CD14-positive monocyte (primary cell): ENCODE measurements at regions not wholly inside any gene's neighbourhood (a gene's known extent, or its start where the extent isn't known, plus 50 kb on each side); places are given as distances from the start of the nearest gene placed in this dataset.

Source experiments
- DNase-seq, 3 donors: peaks; one replicate each; pipeline ENCODE4 v3.0.0-alpha.2; 2011 to 2022
- H2AFZ ChIP-seq: 2 replicates; pipeline ENCODE4 v1.6.0; 2012; ENCODE audit warnings: mild to moderate bottlenecking, low read depth, low read length, inconsistent platforms; ENCODE audit not compliant: insufficient read depth, poor library complexity, severe bottlenecking
- H3K27ac ChIP-seq, 2 donors: 1 replicate in 1 of 2; 2 replicates in 1 of 2; pipeline ENCODE4 v1.5.1; 2012 to 2013; ENCODE audit warnings: low read length in 2 of 2, control low read depth in 1 of 2, inconsistent platforms in 1 of 2, low read depth in 1 of 2, mild to moderate bottlenecking in 1 of 2
- H3K27me3 ChIP-seq, 2 donors: one replicate each; pipeline versions ENCODE4 v1.6.0 to v1.6.1; 2011 to 2013; ENCODE audit warnings: low read length in 2 of 2; ENCODE audit not compliant: control insufficient read depth in 2 of 2, insufficient read depth in 2 of 2
- H3K36me3 ChIP-seq, 2 donors: replicated peaks in 1 of 2; 1 replicate in 1 of 2; 2 replicates in 1 of 2; pipeline versions ENCODE4 v1.5.1 to v1.6.1; 2012 to 2013; ENCODE audit warnings: low read length in 2 of 2, control low read depth in 1 of 2, inconsistent platforms in 1 of 2, mild to moderate bottlenecking in 1 of 2; ENCODE audit not compliant: insufficient read depth in 2 of 2, control insufficient read depth in 1 of 2
- H3K4me1 ChIP-seq, 2 donors: 1 replicate in 1 of 2; 2 replicates in 1 of 2; pipeline versions ENCODE4 v1.5.1 to v1.6.1; 2012 to 2013; ENCODE audit warnings: low read length in 2 of 2, control low read depth in 1 of 2, inconsistent platforms in 1 of 2, mild to moderate bottlenecking in 1 of 2, moderate library complexity in 1 of 2; ENCODE audit not compliant: insufficient read depth in 2 of 2, control insufficient read depth in 1 of 2
- H3K4me2 ChIP-seq: replicated peaks from 2 replicates; pipeline ENCODE3; 2012; ENCODE audit warnings: low read length, moderate library complexity, mild to moderate bottlenecking; ENCODE audit not compliant: poor library complexity, severe bottlenecking; ENCODE audit errors: extremely low read depth
- H3K4me3 ChIP-seq, 3 experiments: fragments of 200-600 bp in 1 of 3; sonication (generic) in 1 of 3; replicated peaks in 1 of 3; 1 replicate in 2 of 3; 2 replicates in 1 of 3; pipeline ENCODE4 v1.5.1; 2011 to 2013; ENCODE audit warnings: low read length in 3 of 3, mild to moderate bottlenecking in 3 of 3, control low read depth in 2 of 3, low read depth in 2 of 3, inconsistent platforms in 1 of 3, moderate library complexity in 1 of 3
- H3K79me2 ChIP-seq: 2 replicates; pipeline ENCODE4 v1.6.0; 2012; ENCODE audit warnings: mild to moderate bottlenecking, control low read depth, inconsistent platforms, low read length, moderate library complexity; ENCODE audit not compliant: insufficient read depth
- H3K9ac ChIP-seq: 2 replicates; pipeline ENCODE4 v1.6.0; 2017; ENCODE audit warnings: low read length, mild to moderate bottlenecking; ENCODE audit not compliant: insufficient read depth, poor library complexity, severe bottlenecking
- H3K9me3 ChIP-seq, 2 donors: replicated peaks in 1 of 2; 1 replicate in 1 of 2; 2 replicates in 1 of 2; pipeline versions ENCODE4 v1.5.1 to v1.6.1; 2012 to 2013; ENCODE audit warnings: low read length in 2 of 2, control low read depth in 1 of 2; ENCODE audit not compliant: control insufficient read depth in 1 of 2, insufficient read depth in 1 of 2
- H4K20me1 ChIP-seq: 2 replicates; pipeline ENCODE4 v1.6.0; 2012; ENCODE audit warnings: mild to moderate bottlenecking, low read length, control low read depth, moderate library complexity; ENCODE audit not compliant: insufficient read depth
- H3K27ac Mint-ChIP-seq, 7 donors: one replicate each; pipeline ENCODE4 v1.8.0; 2020; ENCODE audit warnings: mild to moderate bottlenecking in 7 of 7, mixed read lengths in 7 of 7, moderate library complexity in 6 of 7, inconsistent platforms in 2 of 7
- H3K27me3 Mint-ChIP-seq, 3 donors: one replicate each; pipeline ENCODE4 v1.8.0; 2021 to 2022; ENCODE audit warnings: low read depth in 3 of 3, mild to moderate bottlenecking in 3 of 3, mixed read lengths in 3 of 3, moderate library complexity in 3 of 3, inconsistent platforms in 1 of 3
- H3K36me3 Mint-ChIP-seq, 2 donors: one replicate each; pipeline ENCODE4 v1.8.0; 2020; ENCODE audit warnings: mixed read lengths in 2 of 2, inconsistent platforms in 1 of 2, mild to moderate bottlenecking in 1 of 2
- H3K4me1 Mint-ChIP-seq: one replicate; pipeline ENCODE4 v1.8.0; 2020; ENCODE audit warnings: mild to moderate bottlenecking, mixed read lengths
- H3K4me3 Mint-ChIP-seq, 2 donors: one replicate each; pipeline ENCODE4 v1.8.0; 2020; ENCODE audit warnings: mild to moderate bottlenecking in 2 of 2, mixed read lengths in 2 of 2, moderate library complexity in 1 of 2
- H3K9me3 Mint-ChIP-seq, 7 donors: one replicate each; pipeline ENCODE4 v1.8.0; 2020 to 2022; ENCODE audit warnings: mixed read lengths in 7 of 7, mild to moderate bottlenecking in 6 of 7, moderate library complexity in 6 of 7, inconsistent platforms in 2 of 7
- WGBS: methylation state at CpG from one replicate; pipeline ENCODE4 v1.1.5; 2013; ENCODE audit warnings: missing lambda C conversion rate; ENCODE audit not compliant: insufficient coverage; 5-methylcytosine and 5-hydroxymethylcytosine counted together
- intact Hi-C, 2 donors: fragments of 100-400 bp; cut with micrococcal nuclease; formaldehyde crosslinking; loops; one replicate each; pipeline versions ENCODE4 v1.15.0 to v1.15.1; 2023
- TF ChIP-seq, protein P1 (sequence below): fragments of 200-600 bp; IDR thresholded peaks from one replicate; pipeline ENCODE4 v1.8.0; 2022; ENCODE audit warnings: antibody characterized with exemption, mild to moderate bottlenecking

DNA sequence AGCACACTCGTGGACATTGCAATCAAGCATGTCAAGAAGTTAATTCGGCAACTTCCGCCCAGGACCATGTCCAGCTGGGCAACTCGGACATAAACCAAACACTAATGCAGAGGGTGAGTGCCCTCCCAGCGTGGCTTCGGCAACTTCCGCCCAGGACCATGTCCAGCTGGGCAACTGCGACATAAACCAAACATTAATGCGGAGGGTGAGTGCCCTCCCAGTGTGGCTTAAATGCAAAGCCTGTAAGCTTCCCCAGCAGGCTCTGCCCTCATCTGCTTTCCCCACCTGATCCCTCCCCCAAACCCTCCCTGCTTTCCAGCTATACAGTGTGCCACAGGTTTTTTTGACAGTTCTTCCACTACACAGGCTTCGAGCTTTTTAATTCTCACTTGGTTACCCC is 143.4 kb downstream of the PXDC1 start:
- peaks cover 0 to under 1% of the 10 kb centered on the region in 2 donors for H3K9me3 ChIP-seq
- H3K4me1 ChIP-seq: no peaks in the 10 kb centered on the region
- Mint-ChIP-seq H3K9me3 (peaks cover 0 to 2% (median 0%) of the 10 kb centered on the region in 7 donors), H3K27ac (peak overlapping the region in 1 of 7 donors; percentile 23), H3K36me3 (no peaks in the 10 kb centered on the region), H3K4me3 (no peak overlapping the region), H3K4me1 (no peaks in the 10 kb centered on the region), H3K27me3 (peaks cover 3 to 13% (median 5%) of the 10 kb centered on the region in 3 donors)
- no peak overlapping the region for H2AFZ ChIP-seq
- no peaks in the 10 kb centered on the region for H3K27me3 ChIP-seq
- H3K4me3 ChIP-seq: no peak overlapping the region
- no peak overlapping the region for H3K9ac ChIP-seq
- WGBS: 98% methylated on average over 9 of the region's 10 CpGs
- no peaks in the 10 kb centered on the region for H4K20me1 ChIP-seq
- intact Hi-C loops: no loop called here
- H3K79me2 ChIP-seq: no peaks in the 10 kb centered on the region
- H3K4me2 ChIP-seq: no peak overlapping the region
- TF ChIP-seq, protein P1, sequence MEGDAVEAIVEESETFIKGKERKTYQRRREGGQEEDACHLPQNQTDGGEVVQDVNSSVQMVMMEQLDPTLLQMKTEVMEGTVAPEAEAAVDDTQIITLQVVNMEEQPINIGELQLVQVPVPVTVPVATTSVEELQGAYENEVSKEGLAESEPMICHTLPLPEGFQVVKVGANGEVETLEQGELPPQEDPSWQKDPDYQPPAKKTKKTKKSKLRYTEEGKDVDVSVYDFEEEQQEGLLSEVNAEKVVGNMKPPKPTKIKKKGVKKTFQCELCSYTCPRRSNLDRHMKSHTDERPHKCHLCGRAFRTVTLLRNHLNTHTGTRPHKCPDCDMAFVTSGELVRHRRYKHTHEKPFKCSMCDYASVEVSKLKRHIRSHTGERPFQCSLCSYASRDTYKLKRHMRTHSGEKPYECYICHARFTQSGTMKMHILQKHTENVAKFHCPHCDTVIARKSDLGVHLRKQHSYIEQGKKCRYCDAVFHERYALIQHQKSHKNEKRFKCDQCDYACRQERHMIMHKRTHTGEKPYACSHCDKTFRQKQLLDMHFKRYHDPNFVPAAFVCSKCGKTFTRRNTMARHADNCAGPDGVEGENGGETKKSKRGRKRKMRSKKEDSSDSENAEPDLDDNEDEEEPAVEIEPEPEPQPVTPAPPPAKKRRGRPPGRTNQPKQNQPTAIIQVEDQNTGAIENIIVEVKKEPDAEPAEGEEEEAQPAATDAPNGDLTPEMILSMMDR: no peak
- H3K27ac ChIP-seq: no peak overlapping the region
- no peaks in the 10 kb centered on the region for H3K36me3 ChIP-seq
- no peak for DNase-seq

DNA sequence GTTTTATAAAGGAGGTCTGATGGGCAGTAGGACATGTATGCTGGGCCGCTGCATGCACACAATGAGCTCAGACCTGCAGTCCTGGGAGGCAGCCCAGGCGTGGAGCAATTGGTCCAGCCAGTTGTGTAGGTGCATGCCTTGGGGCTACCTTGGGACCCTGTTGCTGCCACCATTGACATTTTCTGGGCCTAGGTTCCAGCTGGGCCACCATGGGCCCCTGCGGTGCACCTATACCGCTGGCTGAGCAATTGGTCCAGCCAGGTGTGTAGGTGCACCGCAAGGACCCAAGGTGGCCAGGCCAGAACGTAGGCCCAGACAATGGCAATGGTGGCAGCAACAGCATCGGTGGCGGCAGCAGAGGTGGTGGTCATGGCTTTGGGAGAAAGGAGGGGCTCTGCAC is 143.9 kb downstream of the PXDC1 start:
- H3K79me2 ChIP-seq: no peaks in the 10 kb centered on the region
- no peak for DNase-seq
- Mint-ChIP-seq H3K27ac (no peak overlapping the region), H3K36me3 (no peaks in the 10 kb centered on the region), H3K9me3 (peaks cover 1 to 6% (median 4%) of the 10 kb centered on the region in 7 donors), H3K4me1 (no peaks in the 10 kb centered on the region), H3K4me3 (no peak overlapping the region), H3K27me3 (peaks cover 3 to 17% (median 6%) of the 10 kb centered on the region in 3 donors)
- H3K36me3 ChIP-seq: no peaks in the 10 kb centered on the region
- H4K20me1 ChIP-seq: no peaks in the 10 kb centered on the region
- no peaks in the 10 kb centered on the region for H3K4me1 ChIP-seq
- no peak overlapping the region for H3K27ac ChIP-seq
- H3K4me2 ChIP-seq: no peak overlapping the region
- 92% methylated on average over 8 of the region's 8 CpGs for WGBS
- H3K4me3 ChIP-seq: no peak overlapping the region
- H2AFZ ChIP-seq: no peak overlapping the region
- H3K27me3 ChIP-seq: no peaks in the 10 kb centered on the region
- H3K9ac ChIP-seq: no peak overlapping the region
- peaks cover 4 to 6% of the 10 kb centered on the region in 2 donors for H3K9me3 ChIP-seq
- intact Hi-C loops: no loop called here
- TF ChIP-seq, protein P1: no peak
